ENCODE measurements at regions not wholly inside any gene's neighbourhood (a gene's known extent, or its start where the extent isn't known, plus 50 kb on each side); places are given as distances from the start of the nearest gene placed in this dataset.

- no peak overlapping the region for H3K4me3 ChIP-seq (replicated peaks; ENCODE audit: insufficient read depth, low read length)
- TF ChIP-seq SPI1 (IDR thresholded peaks at IDR 0.05; ENCODE audit: borderline replicate concordance, low read depth): no peak
- TF ChIP-seq, protein P1, sequence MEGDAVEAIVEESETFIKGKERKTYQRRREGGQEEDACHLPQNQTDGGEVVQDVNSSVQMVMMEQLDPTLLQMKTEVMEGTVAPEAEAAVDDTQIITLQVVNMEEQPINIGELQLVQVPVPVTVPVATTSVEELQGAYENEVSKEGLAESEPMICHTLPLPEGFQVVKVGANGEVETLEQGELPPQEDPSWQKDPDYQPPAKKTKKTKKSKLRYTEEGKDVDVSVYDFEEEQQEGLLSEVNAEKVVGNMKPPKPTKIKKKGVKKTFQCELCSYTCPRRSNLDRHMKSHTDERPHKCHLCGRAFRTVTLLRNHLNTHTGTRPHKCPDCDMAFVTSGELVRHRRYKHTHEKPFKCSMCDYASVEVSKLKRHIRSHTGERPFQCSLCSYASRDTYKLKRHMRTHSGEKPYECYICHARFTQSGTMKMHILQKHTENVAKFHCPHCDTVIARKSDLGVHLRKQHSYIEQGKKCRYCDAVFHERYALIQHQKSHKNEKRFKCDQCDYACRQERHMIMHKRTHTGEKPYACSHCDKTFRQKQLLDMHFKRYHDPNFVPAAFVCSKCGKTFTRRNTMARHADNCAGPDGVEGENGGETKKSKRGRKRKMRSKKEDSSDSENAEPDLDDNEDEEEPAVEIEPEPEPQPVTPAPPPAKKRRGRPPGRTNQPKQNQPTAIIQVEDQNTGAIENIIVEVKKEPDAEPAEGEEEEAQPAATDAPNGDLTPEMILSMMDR (IDR thresholded peaks at IDR 0.05; ENCODE audit: insufficient read depth, low read length): no peak
- TF ChIP-seq REST (IDR thresholded peaks at IDR 0.05; ENCODE audit: insufficient replicate concordance, low read depth): no peak
- no peak for TF ChIP-seq GABPA (IDR thresholded peaks at IDR 0.05; ENCODE audit: low read depth)
- TF ChIP-seq POLR2AphosphoS5 (IDR thresholded peaks at IDR 0.05; ENCODE audit: low read depth): no peak
- DNase-seq (ENCODE audit: low read depth in 1 of 2, low spot score in 1 of 2): no peak
- H3K27ac ChIP-seq (replicated peaks): no peak overlapping the region
- H3K27me3 ChIP-seq (ENCODE audit: insufficient read depth, poor library complexity, severe bottlenecking): no peaks in the 10 kb centered on the region
Observed at GRCh38 chr18:52000435-52000834, 339.6 kb upstream of the DCC start.

DNA sequence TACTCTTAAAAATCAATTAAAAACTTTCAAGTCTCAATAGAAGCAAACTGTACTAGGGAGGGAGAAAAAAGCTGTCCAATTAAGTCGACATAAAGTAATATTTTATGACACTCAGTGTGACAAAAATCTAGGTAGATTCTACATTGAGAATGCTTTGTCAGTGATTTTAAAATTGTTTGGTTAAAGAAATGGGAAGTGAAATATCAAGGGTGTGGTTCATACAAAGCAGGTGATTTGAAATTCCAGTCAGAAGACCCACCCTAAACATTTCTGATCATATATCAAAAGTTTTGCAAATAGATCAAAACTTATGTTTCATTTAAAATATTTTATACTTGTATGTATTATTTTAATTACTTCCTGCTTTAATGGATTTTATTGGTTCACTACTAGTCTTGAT lies 338.9 kb upstream of the DCC start:
- no peak for DNase-seq (ENCODE audit: low read depth in 1 of 2, low spot score in 1 of 2)
- no peaks in the 10 kb centered on the region for H3K27me3 ChIP-seq (ENCODE audit: insufficient read depth, poor library complexity, severe bottlenecking)
- TF ChIP-seq POLR2AphosphoS5 (IDR thresholded peaks at IDR 0.05; ENCODE audit: low read depth) (no peak), GABPA (IDR thresholded peaks at IDR 0.05; ENCODE audit: low read depth) (no peak), SPI1 (IDR thresholded peaks at IDR 0.05; ENCODE audit: borderline replicate concordance, low read depth) (no peak), REST (IDR thresholded peaks at IDR 0.05; ENCODE audit: insufficient replicate concordance, low read depth) (no peak)
- TF ChIP-seq, protein P1 (IDR thresholded peaks at IDR 0.05; ENCODE audit: insufficient read depth, low read length): no peak
- no peak overlapping the region for H3K27ac ChIP-seq (replicated peaks)
- H3K4me3 ChIP-seq (replicated peaks; ENCODE audit: insufficient read depth, low read length): no peak overlapping the region

- Histone ChIP-seq H3K4me3 (replicated peaks; ENCODE audit: insufficient read depth, low read length) (no peak overlapping the region), H3K27ac (replicated peaks) (no peak overlapping the region), H3K27me3 (ENCODE audit: insufficient read depth, poor library complexity, severe bottlenecking) (no peaks in the 10 kb centered on the region)
- DNase-seq (ENCODE audit: low read depth in 1 of 2, low spot score in 1 of 2): no peak
- no peak for TF ChIP-seq SPI1 (IDR thresholded peaks at IDR 0.05; ENCODE audit: borderline replicate concordance, low read depth)
- no peak for TF ChIP-seq REST (IDR thresholded peaks at IDR 0.05; ENCODE audit: insufficient replicate concordance, low read depth)
- TF ChIP-seq POLR2AphosphoS5 (IDR thresholded peaks at IDR 0.05; ENCODE audit: low read depth): no peak
- no peak for TF ChIP-seq GABPA (IDR thresholded peaks at IDR 0.05; ENCODE audit: low read depth)
- TF ChIP-seq, protein P1 (IDR thresholded peaks at IDR 0.05; ENCODE audit: insufficient read depth, low read length): no peak
Observed at GRCh38 chr18:52002600-52002999, 337.4 kb upstream of the DCC start.

Measured in HL-60 (cell line).